NCI-H2081 (cell line): ENCODE measurements at regions not wholly inside any gene's neighbourhood (a gene's known extent, or its start where the extent isn't known, plus 50 kb on each side); places are given as distances from the start of the nearest gene placed in this dataset.
"Not testable (repeated sequence)": the region's sequence is repeated elsewhere in the genome, so short reads cannot be mapped to it uniquely, and the experiment has no call there.

Source experiments
- DNase-seq, 2 experiments: peaks; one replicate each; lab custom pipeline; 2025; lab: John Stamatoyannopoulos, UW

DNA sequence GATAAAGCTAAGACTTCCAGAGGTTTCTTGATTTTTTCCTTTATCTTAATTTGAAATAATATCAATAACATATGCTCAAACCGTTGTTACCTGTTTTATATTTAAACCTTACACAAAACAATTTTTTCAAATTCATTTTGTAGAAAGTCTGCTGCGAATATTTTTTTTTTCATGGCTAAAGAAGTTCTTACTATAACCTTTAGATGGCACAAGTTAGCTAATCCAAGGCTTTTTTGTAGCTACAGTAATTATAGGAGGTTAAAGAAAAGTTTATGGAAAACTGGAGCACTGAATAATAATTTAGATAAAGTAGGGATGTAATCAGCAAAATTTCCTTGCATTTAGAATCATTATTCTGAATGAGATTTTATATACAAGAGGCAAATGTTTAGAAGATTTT is 78.0 kb upstream of the PNPT1 start:
- DNase-seq = peak; percentile 23 to 58

DNA sequence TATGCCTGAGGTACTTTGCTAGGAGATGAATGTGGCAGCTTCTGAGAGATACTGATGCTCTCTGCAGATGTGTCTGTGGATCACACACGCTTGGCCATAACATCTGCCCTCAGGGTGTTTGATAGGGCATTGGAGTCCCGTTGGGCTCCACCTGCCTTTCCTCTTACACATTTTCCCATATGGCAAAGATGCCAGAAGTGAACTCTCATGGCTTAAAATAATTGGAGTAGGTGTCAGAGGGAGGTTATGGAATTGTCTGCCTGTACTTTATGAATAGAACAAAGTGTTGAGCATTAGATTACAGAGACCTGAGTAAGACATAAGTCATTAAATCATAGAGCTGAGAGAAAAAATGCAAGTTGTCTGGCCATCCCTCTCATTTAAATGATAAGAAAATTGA is 75.3 kb upstream of the PNPT1 start:
- DNase-seq = no peak

DNA sequence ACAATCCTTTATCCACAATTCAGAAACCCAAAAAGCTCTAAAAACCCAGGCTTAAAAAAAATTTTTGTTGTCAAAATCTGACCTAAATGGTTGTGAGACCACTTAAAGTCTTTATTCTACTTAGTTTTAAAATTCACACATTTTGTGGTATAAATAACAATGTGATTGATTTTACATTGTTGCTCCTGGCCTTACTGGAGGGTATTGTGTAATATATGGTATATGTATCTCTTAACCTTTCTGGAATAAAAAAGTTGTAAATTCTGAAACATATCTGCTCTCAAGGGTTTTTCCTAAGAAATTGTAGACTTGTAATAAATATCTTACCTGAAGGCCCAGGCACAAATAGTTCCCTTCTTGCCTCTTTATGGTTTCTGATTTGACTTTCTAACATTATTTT is 73.3 kb upstream of the PNPT1 start:
- no peak for DNase-seq

DNA sequence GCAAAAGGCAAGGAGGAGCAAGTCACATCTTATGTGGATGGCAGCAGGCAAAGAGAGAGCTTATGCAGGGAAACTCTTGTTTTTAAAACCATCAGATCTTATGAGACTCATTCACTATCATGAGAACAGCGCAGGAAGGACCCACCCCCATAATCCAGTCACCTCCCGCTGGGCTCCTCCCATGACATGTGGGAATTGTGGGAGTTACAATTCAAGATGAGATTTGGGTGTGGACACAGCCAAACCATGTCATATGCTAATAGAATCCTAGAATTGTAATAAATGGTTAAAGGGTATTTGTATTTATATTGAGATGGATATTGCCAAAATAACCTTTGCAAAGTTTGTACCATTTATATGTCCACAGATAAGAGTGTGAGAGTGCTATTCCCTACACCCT is 72.1 kb upstream of the PNPT1 start:
- DNase-seq = not testable (repeated sequence)

DNA sequence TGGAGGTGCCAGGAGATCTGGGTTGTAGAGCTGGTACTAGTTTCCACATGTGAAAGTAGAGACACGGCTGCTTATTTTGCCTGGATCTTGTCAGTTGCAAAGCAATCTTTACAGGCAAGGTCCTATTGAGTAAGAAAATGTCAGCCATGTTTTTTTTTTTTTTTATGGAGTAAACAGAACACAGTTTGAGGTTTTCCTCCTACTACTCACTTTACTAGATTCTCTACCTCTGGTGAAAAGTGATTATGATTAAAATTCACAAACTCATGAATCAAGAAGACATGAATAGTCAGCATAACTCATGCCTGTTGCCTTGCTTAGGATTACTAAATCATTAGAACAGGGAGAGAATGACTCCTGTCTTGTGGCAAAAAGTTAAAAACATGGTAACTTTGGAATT is 70.1 kb upstream of the PNPT1 start:
- no peak for DNase-seq

DNA sequence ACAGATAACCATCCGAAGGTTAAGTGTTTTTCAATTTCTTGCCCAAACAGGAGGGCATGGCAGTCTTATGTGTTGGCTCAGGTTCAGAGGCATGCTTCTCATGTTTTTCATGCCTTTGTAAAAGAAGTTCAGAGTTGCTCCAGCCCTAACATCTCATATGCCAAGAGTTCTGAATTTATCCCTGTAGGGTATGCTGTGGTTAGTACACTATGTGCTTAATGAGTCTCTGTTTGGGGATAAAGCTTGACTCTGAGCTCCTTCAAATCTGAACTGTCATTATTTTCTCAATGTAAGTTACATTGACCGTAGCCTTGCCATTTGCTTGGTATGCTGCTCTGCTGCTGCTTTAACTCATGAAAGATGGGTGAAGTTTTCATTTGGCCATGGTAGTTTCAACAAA is 67.9 kb upstream of the PNPT1 start:
- no peak for DNase-seq

DNA sequence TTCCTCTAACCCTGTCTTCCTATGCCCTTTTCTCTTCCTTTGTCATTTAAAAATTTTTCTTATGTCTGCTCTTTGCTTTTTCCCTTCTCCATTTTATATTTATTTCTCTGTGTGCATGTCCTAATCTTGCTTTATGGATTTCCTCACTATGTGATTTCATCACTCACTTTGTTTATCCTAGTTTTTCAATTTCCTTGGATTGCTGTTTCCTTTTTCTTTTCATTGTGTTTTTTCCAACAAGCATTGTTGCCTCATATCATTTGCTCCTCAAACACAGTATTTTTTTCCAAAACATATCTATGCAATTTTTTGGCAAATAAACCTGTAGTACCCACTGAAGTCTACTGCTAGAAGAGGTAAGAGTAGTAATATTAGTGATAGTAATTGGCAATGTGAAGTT is 67.4 kb upstream of the PNPT1 start:
- no peak for DNase-seq

DNA sequence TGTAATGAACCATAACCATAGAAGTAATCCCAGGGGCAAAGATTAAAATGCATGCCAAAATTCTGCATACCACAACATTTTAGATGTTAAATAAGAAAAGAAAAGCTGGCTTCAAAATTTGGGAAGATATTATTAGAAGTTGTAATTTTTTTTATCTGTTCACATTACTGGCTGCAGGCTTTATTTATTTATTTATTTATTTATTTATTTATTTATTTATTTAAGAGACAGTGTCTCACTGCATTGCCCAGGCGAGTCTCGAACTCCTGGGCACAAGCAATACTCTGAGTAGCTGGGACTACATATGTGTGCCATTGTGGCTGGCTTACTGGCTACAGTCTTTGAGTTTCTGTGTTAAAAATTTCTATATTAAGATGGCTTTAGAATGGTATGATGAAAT is 66.5 kb upstream of the PNPT1 start:
- DNase-seq = no peak

DNA sequence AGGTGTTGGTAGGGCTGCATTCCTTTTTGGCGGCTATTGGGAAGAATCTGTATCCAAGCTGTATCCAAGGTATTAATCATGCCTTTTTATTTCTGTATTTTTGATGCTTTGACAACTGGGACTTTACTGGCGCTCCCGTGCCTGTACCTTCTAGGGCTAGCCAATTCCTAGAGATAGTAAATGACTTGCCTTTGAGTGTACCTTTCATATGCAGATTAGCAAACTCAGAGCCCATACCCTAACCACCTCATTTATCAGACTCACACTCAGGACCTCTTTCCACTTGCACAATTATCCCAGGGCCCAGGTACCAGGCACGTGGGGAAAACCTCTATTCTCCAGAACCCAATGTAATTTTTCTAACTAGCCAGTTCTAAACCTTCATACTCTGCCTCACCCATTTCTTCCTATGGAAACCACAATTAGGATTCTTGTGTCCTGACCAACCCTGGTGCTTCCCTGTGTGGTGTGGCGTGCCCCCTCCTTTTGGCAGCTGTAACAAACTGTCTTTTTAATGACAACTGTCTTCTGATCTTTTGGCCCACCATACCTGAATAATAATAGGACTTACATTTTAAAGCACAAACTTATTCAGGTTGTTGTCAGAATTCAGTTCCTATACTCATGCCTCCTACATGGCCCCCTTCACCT is 65.8 kb upstream of the PNPT1 start:
- no peak for DNase-seq

DNA sequence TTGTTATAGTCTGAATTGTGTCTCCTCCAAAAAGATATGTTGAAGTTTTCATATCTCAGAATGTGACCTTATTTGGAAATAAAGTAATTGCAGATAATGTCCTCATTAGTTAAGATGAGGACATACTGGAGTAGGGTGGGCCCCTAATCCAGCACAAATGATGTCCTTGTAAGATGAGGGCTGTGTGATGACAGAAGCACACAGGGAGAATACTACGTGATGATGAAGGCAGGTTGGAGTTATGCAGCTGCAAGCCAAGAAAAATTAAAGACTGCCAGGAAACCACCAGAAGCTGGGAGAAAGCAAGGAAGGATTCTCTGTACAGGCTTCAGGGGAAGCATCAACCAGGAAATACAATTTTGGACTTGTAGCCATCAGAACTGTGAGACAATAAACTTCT is 58.3 kb upstream of the PNPT1 start:
- no peak for DNase-seq

DNA sequence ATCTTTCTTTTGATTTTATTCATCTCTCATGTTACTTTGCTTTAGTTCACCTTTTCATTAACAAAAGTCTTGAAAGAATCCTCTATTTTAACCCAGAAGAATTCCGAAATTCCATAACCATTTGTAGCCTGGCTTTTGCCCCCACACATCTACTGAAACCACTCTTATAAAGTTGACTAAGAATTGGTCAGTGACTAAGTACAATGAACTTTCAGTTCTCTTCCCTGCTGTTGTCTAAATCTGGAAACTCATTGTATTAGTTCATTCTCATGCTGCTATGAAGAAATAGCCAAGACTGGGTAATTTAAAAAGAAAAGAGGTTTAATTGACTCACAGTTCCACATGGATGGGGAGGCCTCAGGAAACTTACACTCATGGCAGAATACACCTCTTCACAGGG is 49.9 kb upstream of the PNPT1 start:
- no peak for DNase-seq
